IMR-90 (cell line): ENCODE measurements at regions not wholly inside any gene's neighbourhood (a gene's known extent, or its start where the extent isn't known, plus 50 kb on each side); places are given as distances from the start of the nearest gene placed in this dataset.

Experiments
- CTCF ChIP-seq: conservative IDR thresholded peaks from 2 replicates; pipeline ENCODE4 v1.5.1; 2012; ENCODE audit warnings: mild to moderate bottlenecking, low read depth, low read length, improper control_type of control experiment
- POLR2A ChIP-seq: IDR thresholded peaks from 2 replicates; pipeline ENCODE4 v1.6.1; 2012; ENCODE audit warnings: mild to moderate bottlenecking, low read depth, low read length
- RAD21 ChIP-seq: IDR thresholded peaks from 2 replicates; pipeline ENCODE4 v1.6.1; 2012; ENCODE audit warnings: low read length, improper control_type of control experiment

GRCh38 chr3:178244733-178245709 lies 291.2 kb upstream of the KCNMB2 start:
- TF ChIP-seq RAD21 (no peak), POLR2A (no peak), CTCF (no peak)
